GM08714 (cell line): ENCODE measurements at regions not wholly inside any gene's neighbourhood (a gene's known extent, or its start where the extent isn't known, plus 50 kb on each side); places are given as distances from the start of the nearest gene placed in this dataset.
"Not testable (repeated sequence)": the region's sequence is repeated elsewhere in the genome, so short reads cannot be mapped to it uniquely, and the experiment has no call there.

Experiments used
- H3K4me3 ChIP-seq: fragments of 200-500 bp; sonication (Bioruptor generic); 2 replicates; pipeline ENCODE4 v1.5.1; 2014; ENCODE audit warnings: mild to moderate bottlenecking, low read length, inconsistent platforms
- ZNF274 ChIP-seq: IDR thresholded peaks from 2 replicates; pipeline ENCODE4 v1.6.1; 2012; ENCODE audit warnings: mild to moderate bottlenecking, low read depth, low read length

DNA sequence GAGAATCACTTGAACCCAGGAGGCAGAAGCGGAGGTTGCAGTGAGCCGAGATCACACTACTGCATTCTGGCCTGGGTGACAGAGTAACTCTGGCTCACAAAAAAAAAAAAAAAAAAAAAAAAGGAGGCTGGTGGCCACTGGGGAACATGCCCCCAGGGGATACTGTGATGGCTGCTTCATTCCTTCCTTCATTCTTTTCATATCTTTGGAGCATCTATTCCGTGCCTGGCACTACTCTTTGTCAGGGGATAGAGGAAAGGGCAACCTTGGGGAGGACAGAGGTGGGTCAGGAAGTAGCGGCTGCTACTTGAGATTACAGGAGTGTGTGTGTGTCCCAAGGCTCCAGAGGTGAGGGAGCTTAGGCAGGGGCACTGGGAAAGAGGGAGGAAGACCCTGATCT, 236.4 kb upstream of the NUPR2 start:
- not testable (repeated sequence) for H3K4me3 ChIP-seq

GRCh38 chr7:56351181-56351580, 235.0 kb upstream of the NUPR2 start:
- not testable (repeated sequence) for H3K4me3 ChIP-seq

GRCh38 chr7:56348311-56348710, 232.1 kb upstream of the NUPR2 start:
- not testable (repeated sequence) for H3K4me3 ChIP-seq

GRCh38 chr7:56328327-56328726, 212.1 kb upstream of the NUPR2 start:
- H3K4me3 ChIP-seq = not testable (repeated sequence)

DNA sequence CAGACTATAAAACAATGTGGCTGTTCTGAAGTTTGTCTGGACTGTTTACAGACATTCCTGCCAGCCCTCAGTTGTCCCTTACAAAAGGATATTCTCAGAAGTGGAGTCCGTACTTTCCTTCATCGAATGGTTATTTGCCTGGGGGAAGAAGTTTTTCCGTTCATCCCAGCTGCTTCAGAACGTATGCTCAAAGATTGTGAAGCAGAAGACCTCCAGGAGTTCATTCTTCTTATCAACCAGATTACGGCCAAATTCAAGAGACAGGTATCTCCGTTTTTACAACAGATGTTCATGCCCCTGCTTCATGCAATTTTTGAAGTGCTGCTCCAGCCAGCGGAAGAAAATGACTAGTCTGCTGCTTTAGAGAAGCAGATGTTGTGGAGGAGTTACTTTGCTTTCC, 174.3 kb upstream of the NUPR2 start:
- no peak overlapping the region for H3K4me3 ChIP-seq
- no peak for TF ChIP-seq ZNF274

DNA sequence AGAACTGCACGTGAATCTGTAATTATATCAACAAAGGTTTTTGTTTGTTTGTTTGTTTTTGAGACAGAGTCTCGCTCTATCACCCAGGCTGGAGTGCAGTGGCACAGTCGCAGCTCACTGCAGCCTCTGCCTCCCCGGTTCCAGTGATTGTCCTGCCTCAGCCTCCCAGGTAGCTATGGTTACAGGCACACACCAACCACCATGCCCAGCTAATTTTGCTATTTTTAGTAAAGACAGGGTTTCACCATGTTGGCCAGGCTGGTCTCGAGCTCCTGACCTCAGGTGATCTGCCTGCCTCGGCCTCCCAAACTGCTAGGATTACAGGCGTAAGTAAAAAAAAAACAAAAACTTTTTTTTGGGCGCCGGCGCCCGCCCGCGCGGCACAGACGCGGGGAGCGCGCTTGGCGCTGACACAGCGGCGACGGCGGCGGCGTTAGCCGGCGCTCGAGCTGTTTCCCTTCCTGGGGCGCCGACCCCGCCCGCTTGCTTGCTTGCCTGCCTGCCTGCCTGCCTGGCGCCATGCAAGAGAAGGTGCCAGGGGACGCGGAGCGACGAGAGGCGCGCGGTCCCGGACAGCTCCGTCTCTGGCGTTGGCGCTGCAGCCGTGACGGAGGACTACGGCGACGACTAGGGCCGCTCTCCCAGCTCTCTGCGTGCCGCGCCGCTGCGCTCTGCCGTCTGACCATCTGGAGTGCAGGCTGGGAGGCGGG, 171.4 kb upstream of the NUPR2 start:
- no peak overlapping the region for H3K4me3 ChIP-seq
- no peak for TF ChIP-seq ZNF274

DNA sequence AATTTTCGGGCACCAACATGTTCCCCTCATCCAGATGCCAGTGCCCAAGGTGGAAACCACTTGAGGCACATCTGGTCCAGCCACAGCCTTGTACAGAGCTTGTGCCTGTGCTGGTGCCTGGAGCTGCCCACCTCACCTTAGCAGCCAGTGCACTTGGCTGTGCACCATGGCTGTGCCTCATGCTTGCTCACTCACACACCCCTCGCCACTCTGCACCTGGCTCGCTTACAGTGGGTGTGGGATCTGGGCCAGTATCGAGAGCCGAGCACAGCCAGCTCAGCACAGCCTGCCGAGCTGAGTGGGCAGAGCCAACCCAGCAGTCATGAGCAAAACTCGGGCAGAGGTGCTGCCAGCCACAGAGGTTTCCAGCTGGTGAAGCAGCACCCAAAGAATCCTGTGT, 139.9 kb upstream of the NUPR2 start:
- TF ChIP-seq ZNF274 = no peak

DNA sequence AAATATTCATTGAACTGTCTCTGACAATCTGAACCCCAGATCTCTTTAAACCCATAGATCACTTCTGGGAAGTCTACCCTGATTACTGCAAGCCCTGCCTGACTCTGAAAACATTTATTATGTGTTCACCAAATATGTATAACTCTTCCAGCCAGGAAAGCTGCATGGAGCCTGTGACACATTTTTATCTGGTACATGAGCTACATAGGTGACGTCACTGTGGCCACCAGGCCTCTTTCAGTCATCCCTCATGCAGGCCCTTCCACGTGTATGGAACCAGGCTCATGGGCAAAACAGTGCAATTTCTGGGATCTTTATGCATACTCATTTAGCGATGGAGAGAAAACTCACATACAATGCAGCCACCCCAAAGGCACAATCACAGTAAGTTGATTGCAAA, 133.9 kb upstream of the NUPR2 start:
- TF ChIP-seq ZNF274 = no peak
- H3K4me3 ChIP-seq = no peak overlapping the region

More for the DNA sequence above, 139.9 kb upstream of the NUPR2 start:
- H3K4me3 ChIP-seq = no peak overlapping the region

DNA sequence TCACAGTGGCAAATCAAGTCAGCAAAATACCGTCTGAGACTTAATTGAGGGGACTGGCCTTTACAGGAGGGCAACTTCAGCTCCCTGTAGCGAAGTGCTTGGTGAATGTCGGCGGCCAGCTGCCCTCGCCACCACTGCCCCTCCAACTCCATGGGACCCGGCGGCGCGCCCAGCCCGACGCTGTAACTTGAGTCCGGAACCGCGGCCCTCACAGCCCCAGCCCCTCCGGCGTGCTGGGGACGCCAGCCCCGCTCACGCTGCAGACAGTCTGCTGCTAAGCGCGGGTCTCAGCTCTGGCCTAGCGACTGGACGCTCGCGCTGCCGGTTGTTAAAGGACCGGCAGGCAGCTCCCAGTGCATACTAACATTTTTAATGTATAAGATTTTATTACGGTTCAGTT, 113.4 kb upstream of the NUPR2 start:
- no peak for TF ChIP-seq ZNF274

GRCh38 chr7:56222866-56223265, 106.6 kb upstream of the NUPR2 start:
- TF ChIP-seq ZNF274 = no peak
- no peak overlapping the region for H3K4me3 ChIP-seq

More for the DNA sequence above, 113.4 kb upstream of the NUPR2 start:
- H3K4me3 ChIP-seq = no peak overlapping the region

GRCh38 chr7:56219017-56219416, 102.8 kb upstream of the NUPR2 start:
- H3K4me3 ChIP-seq = no peak overlapping the region
- TF ChIP-seq ZNF274 = no peak

- TF ChIP-seq ZNF274 = no peak
These were observed 102.3 kb upstream of the NUPR2 start for GRCh38 chr7:56218510-56218909.

DNA sequence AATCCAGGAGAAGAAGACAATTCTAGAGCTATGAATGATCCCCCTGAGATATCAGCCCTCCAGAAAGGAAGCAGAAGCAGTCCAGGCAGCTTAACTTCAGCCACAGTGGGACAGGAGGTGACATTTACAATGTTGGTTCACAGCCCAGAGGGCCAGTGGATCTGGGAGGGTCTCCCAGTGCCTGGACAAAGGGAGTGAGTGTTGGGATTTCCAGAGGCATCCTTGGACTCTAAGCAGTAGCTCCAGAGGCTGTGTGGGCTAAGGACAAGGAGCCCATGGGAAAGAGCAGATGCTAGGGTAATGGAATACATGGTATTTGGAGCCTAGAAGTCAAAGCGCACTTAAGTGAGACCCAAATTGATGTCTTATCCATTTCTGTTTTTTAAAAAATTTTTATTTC, 97.4 kb upstream of the NUPR2 start:
- no peak overlapping the region for H3K4me3 ChIP-seq
- TF ChIP-seq ZNF274 = no peak

More at GRCh38 chr7:56218510-56218909, 102.3 kb upstream of the NUPR2 start:
- H3K4me3 ChIP-seq = no peak overlapping the region

DNA sequence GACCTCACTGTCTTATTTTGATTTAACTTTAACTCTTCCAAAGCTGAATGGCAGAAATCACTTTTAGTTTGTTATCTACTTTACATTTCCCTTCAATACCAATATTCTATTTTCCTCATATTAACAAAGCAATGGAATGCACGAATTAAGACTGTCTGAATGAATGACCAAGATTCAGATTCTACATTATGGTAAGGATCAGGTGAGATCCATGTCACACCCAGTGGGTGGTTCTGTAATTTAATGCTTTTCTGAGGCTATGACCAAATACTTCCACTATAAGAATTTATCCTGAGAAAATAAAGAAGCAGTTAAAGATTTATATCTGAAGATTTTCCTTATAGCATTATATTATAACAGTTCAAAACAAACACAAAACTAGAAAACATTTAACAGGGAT, 90.2 kb upstream of the NUPR2 start:
- TF ChIP-seq ZNF274 = no peak
- no peak overlapping the region for H3K4me3 ChIP-seq

DNA sequence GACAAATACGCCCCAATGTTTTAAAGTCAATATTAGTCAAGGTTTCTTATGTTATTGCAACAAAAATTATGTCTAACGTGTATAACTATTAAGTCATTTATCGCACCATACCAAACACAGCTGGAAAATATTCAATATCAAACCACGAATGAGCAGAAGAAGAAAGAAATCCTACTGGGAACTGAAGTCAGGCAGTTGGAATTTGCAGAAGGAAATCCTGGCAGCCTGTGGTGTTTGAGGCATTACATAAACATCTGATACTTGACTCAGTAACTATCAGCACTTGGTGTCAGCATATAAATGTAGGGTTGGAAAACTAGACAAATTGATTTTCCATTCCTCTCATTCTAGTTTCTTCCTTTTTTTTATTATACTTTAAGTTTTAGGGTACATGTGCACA, 83.4 kb upstream of the NUPR2 start:
- TF ChIP-seq ZNF274 = no peak

DNA sequence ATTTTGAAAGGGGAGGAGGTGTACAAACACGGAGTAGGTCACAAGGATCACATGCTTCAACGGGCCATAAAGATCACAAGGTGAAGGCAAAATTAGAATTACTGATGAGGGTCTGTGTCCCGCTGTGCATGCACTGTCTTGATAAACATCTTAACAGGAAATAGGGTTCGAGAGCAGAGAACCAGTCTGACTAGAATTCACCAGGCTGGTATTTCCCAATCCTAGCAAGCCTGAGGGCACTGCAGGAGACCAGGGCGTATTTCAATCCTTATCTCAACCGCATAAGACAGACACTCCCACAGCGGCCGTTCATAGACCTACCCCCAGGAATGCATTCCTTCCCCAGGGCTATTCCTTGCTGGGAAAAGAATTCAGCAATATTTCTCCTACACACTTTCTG, 80.0 kb upstream of the NUPR2 start:
- not testable (repeated sequence) for H3K4me3 ChIP-seq

More for the DNA sequence above, 83.4 kb upstream of the NUPR2 start:
- no peak overlapping the region for H3K4me3 ChIP-seq
